Adrenal gland (tissue), 9 donors: ENCODE measurements at regions not wholly inside any gene's neighbourhood (a gene's known extent, or its start where the extent isn't known, plus 50 kb on each side); places are given as distances from the start of the nearest gene placed in this dataset.
"Not testable (repeated sequence)": the region's sequence is repeated elsewhere in the genome, so short reads cannot be mapped to it uniquely, and the experiment has no call there.

Source experiments
- DNase-seq, 7 donors: peaks; one replicate each; pipeline ENCODE4 v3.0.0-alpha.2; 2019 to 2020
- H3K27ac ChIP-seq, 5 donors: fragments of 200-600 bp; sonication (generic) in 4 of 5; 1 replicate in 3 of 5; 2 replicates in 2 of 5; pipeline versions ENCODE4 v1.5.1 to v1.8.0; 2016 to 2020; ENCODE audit warnings: mild to moderate bottlenecking in 1 of 5
- H3K27me3 ChIP-seq: fragments of 200-600 bp; 2 replicates; pipeline ENCODE4 v1.8.0; 2021
- H3K36me3 ChIP-seq, 2 donors: fragments of 200-600 bp; replicated peaks in 1 of 2; 1 replicate in 1 of 2; 2 replicates in 1 of 2; pipeline versions ENCODE4 v1.5.1 to v1.8.0; 2018 to 2022
- H3K4me1 ChIP-seq, 2 donors: fragments of 200-600 bp; replicated peaks in 1 of 2; 1 replicate in 1 of 2; 2 replicates in 1 of 2; pipeline versions ENCODE4 v1.5.1 to v1.8.0; 2018 to 2021
- H3K4me3 ChIP-seq, 4 donors: fragments of 200-600 bp; sonication (generic) in 3 of 4; one replicate each; pipeline ENCODE4 v1.5.1; 2016 to 2018
- H3K9me3 ChIP-seq, 3 donors: fragments of 200-600 bp; sonication (generic) in 1 of 3; replicated peaks in 1 of 3; 1 replicate in 2 of 3; 2 replicates in 1 of 3; pipeline versions ENCODE4 v1.5.1 to v1.8.0; 2016 to 2021
- CTCF ChIP-seq, 6 experiments: fragments of 450-650 bp in 4 of 6; fragments of 200-600 bp in 2 of 6; sonication (generic) in 1 of 6; IDR thresholded peaks; 1 replicate in 5 of 6; 2 replicates in 1 of 6; pipeline versions ENCODE4 v1.5.1 to v1.8.0; 2016 to 2021; ENCODE audit warnings: antibody characterized with exemption in 6 of 6, mild to moderate bottlenecking in 2 of 6, moderate library complexity in 1 of 6
- POLR2A ChIP-seq, 2 donors: fragments of 450-650 bp; IDR thresholded peaks; one replicate each; pipeline ENCODE4 v1.6.1; 2017; ENCODE audit warnings: antibody characterized with exemption in 2 of 2, mild to moderate bottlenecking in 2 of 2, moderate library complexity in 1 of 2
- WGBS, 4 donors: extraction: QIAGEN DNeasy Blood & Tissue Kit in 2 of 4; methylation state at CpG; one replicate each; pipeline versions ENCODE4 v1.1.5 to v1.1.7; 2013 to 2017; 5-methylcytosine and 5-hydroxymethylcytosine counted together
- intact Hi-C, 2 donors: fragments of 100-400 bp; cut with DNase I; formaldehyde crosslinking; loops; one replicate each; pipeline versions ENCODE4 v1.14.1 to v1.15.0; 2022 to 2023
- donor health status: healthy with polysubstance abuse.
- donor health status: Bipolar disorder and iron deficiency.
- donor health status: DM: yes; HTN: yes; CAD: no.
- donor health status: DM: no; HTN: no; CAD: no.
- donor health status: DM: no; HTN: no; CAD: no.

GRCh38 chr3:64368257-64369020 lies 143.2 kb upstream of the PRICKLE2 start:
- 74 to 82% (median 78%) methylated on average over 10 of the region's 10 CpGs for WGBS, 4 donors
- TF ChIP-seq POLR2A (IDR thresholded peaks at IDR 0.05) = no peak
- no peak for TF ChIP-seq CTCF (IDR thresholded peaks at IDR 0.05)
- no peak for DNase-seq
- Histone ChIP-seq H3K4me1 (no peaks in the 10 kb centered on the region), H3K27ac (no peak overlapping the region), H3K36me3 (no peaks in the 10 kb centered on the region), H3K4me3 (no peak overlapping the region), H3K27me3 (no peaks in the 10 kb centered on the region), H3K9me3 (no peaks in the 10 kb centered on the region)
- intact Hi-C loops = no loop called here

- no peaks in the 10 kb centered on the region for H3K4me1 ChIP-seq
- DNase-seq = no peak
- no peaks in the 10 kb centered on the region for H3K27me3 ChIP-seq
- 87 to 93% (median 91%) methylated on average over 5 of the region's 5 CpGs for WGBS, 4 donors
- intact Hi-C loops = no loop called here
- no peaks in the 10 kb centered on the region for H3K36me3 ChIP-seq
- TF ChIP-seq POLR2A (IDR thresholded peaks at IDR 0.05) = no peak
- no peak for TF ChIP-seq CTCF (IDR thresholded peaks at IDR 0.05)
- no peaks in the 10 kb centered on the region for H3K9me3 ChIP-seq
- H3K4me3 ChIP-seq = no peak overlapping the region
- H3K27ac ChIP-seq = no peak overlapping the region
Observed at GRCh38 chr3:64365877-64366276, 140.6 kb upstream of the PRICKLE2 start.

- Histone ChIP-seq H3K4me3 (no peak overlapping the region), H3K27me3 (no peaks in the 10 kb centered on the region), H3K36me3 (no peaks in the 10 kb centered on the region), H3K9me3 (no peaks in the 10 kb centered on the region), H3K4me1 (no peaks in the 10 kb centered on the region), H3K27ac (no peak overlapping the region)
- no peak for TF ChIP-seq CTCF (IDR thresholded peaks at IDR 0.05)
- no peak for TF ChIP-seq POLR2A (IDR thresholded peaks at IDR 0.05)
- DNase-seq = no peak
- WGBS, 4 donors = 85 to 100% (median 95%) methylated on average over 1 of the region's 1 CpG
- intact Hi-C loops = no loop called here
Observed at GRCh38 chr3:64363842-64364241, 138.6 kb upstream of the PRICKLE2 start.

GRCh38 chr3:64361962-64362735 lies 136.9 kb upstream of the PRICKLE2 start:
- no peaks in the 10 kb centered on the region for H3K9me3 ChIP-seq
- TF ChIP-seq POLR2A (IDR thresholded peaks at IDR 0.05) = no peak
- no peak for TF ChIP-seq CTCF (IDR thresholded peaks at IDR 0.05)
- no peak overlapping the region for H3K27ac ChIP-seq
- H3K27me3 ChIP-seq = no peaks in the 10 kb centered on the region
- DNase-seq = no peak
- no peaks in the 10 kb centered on the region for H3K4me1 ChIP-seq
- 90 to 93% (median 92%) methylated on average over 5 of the region's 5 CpGs for WGBS, 4 donors
- intact Hi-C loops = no loop called here
- no peaks in the 10 kb centered on the region for H3K36me3 ChIP-seq
- H3K4me3 ChIP-seq = no peak overlapping the region

GRCh38 chr3:64361036-64361435 lies 135.8 kb upstream of the PRICKLE2 start:
- H3K27me3 ChIP-seq, intact Hi-C loops, H3K9me3 ChIP-seq, H3K36me3 ChIP-seq, H3K27ac ChIP-seq, H3K4me3 ChIP-seq, H3K4me1 ChIP-seq, DNase-seq: not testable (repeated sequence)
- 82 to 96% (median 90%) methylated on average over 3 to 4 of the region's 4 CpGs for WGBS, 4 donors
